OCI-LY1 (cell line): ENCODE measurements at regions not wholly inside any gene's neighbourhood (a gene's known extent, or its start where the extent isn't known, plus 50 kb on each side); places are given as distances from the start of the nearest gene placed in this dataset.

Experiments used
- H2AFZ ChIP-seq: fragments of 200-600 bp; sonication (generic), shearing (Covaris generic); 2 replicates; pipeline ENCODE4 v1.6.0; 2014; ENCODE audit warnings: antibody characterized with exemption, mild to moderate bottlenecking, low read length
- H3F3A ChIP-seq: fragments of 200-600 bp; sonication (generic), shearing (Covaris generic); 2 replicates; pipeline ENCODE4 v1.6.0; 2014; ENCODE audit warnings: mild to moderate bottlenecking, antibody characterized with exemption, low read length, moderate library complexity; ENCODE audit not compliant: insufficient read depth
- H3K27ac ChIP-seq: fragments of 200-600 bp; sonication (generic); 2 replicates; pipeline ENCODE4 v1.5.1; 2014; ENCODE audit warnings: low read length, mixed run types, mild to moderate bottlenecking, low read depth; ENCODE audit not compliant: poor library complexity, severe bottlenecking
- H3K27me3 ChIP-seq: fragments of 200-600 bp; sonication (generic); 2 replicates; pipeline ENCODE4 v1.6.0; 2014; ENCODE audit warnings: antibody characterized with exemption, mild to moderate bottlenecking, low read length, moderate library complexity; ENCODE audit not compliant: insufficient read depth
- H3K36me3 ChIP-seq: fragments of 200-600 bp; sonication (generic); 2 replicates; pipeline ENCODE4 v1.6.1; 2014; ENCODE audit warnings: mild to moderate bottlenecking, antibody characterized with exemption, low read length, moderate library complexity, mixed read lengths; ENCODE audit not compliant: insufficient read depth
- H3K4me1 ChIP-seq: fragments of 200-600 bp; sonication (generic); 2 replicates; pipeline ENCODE4 v1.5.1; 2014; ENCODE audit warnings: mild to moderate bottlenecking, low read length, moderate library complexity; ENCODE audit not compliant: insufficient read depth, severe bottlenecking
- H3K4me2 ChIP-seq: fragments of 200-600 bp; sonication (generic), shearing (Covaris generic); 2 replicates; pipeline ENCODE4 v1.6.1; 2014; ENCODE audit warnings: low read length
- H3K4me3 ChIP-seq: fragments of 200-600 bp; sonication (generic); 2 replicates; pipeline ENCODE4 v1.5.1; 2014; ENCODE audit warnings: low read length, low read depth, mild to moderate bottlenecking, mixed read lengths; ENCODE audit not compliant: poor library complexity, severe bottlenecking
- H3K79me2 ChIP-seq: fragments of 200-600 bp; shearing (Covaris generic); 2 replicates; pipeline ENCODE4 v1.6.1; 2016; ENCODE audit warnings: mixed run types, low read length, mixed read lengths; ENCODE audit not compliant: insufficient read depth
- H3K9ac ChIP-seq: fragments of 200-600 bp; sonication (generic), shearing (Covaris generic); 2 replicates; pipeline ENCODE4 v1.6.1; 2014; ENCODE audit warnings: mild to moderate bottlenecking, low read length, mixed read lengths
- H3K9me2 ChIP-seq: fragments of 200-600 bp; sonication (generic), shearing (Covaris generic); 2 replicates; pipeline ENCODE4 v1.6.1; 2014; ENCODE audit warnings: low read depth, mild to moderate bottlenecking, low read length, mixed read lengths
- H3K9me3 ChIP-seq: fragments of 200-600 bp; shearing (Covaris generic); 2 replicates; pipeline ENCODE4 v1.6.1; 2014; ENCODE audit warnings: low read length, mixed read lengths
- H4K20me1 ChIP-seq: fragments of 200-600 bp; sonication (generic), shearing (Covaris generic); 2 replicates; pipeline ENCODE4 v1.6.0; 2016; ENCODE audit warnings: mild to moderate bottlenecking, low read length; ENCODE audit not compliant: insufficient read depth
- EZH2 ChIP-seq: fragments of 200-600 bp; sonication (generic), shearing (Covaris generic); IDR thresholded peaks from 2 replicates; pipeline ENCODE4 v1.8.0; 2017; ENCODE audit warnings: borderline replicate concordance, mixed run types, mild to moderate bottlenecking, antibody characterized with exemption, low read length, moderate library complexity, mixed read lengths
- TF ChIP-seq, protein P1 (sequence below): fragments of 200-600 bp; sonication (generic), shearing (Covaris generic); IDR thresholded peaks from 2 replicates; pipeline ENCODE4 v1.5.1; 2017; ENCODE audit warnings: mild to moderate bottlenecking, antibody characterized with exemption, low read length, moderate library complexity, mixed read lengths

DNA sequence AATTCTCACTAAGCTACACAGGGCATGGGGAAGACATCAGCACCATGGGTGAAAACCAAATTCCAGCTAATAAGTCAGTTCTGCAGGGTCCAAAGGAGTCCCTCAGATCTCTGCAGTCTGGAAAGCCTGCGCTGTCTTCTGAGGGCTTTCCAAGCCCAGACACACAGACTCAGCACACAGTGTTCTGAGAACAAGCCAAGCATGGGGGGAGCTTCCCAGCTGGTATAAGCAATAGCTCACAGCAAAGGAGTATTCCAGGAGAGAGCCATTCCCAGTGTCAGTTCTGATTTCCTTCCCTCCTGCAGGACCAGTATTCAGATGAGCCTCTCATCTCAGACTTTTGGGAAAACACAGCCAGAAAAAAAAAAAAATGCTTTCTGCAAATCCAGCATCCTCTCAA is 370.8 kb downstream of the TNS1 start:
- H3K4me1 ChIP-seq, result no peaks in the 10 kb centered on the region
- no peaks in the 10 kb centered on the region for H3F3A ChIP-seq
- no peaks in the 10 kb centered on the region for H3K9me3 ChIP-seq
- no peak overlapping the region for H2AFZ ChIP-seq
- no peaks in the 10 kb centered on the region for H4K20me1 ChIP-seq
- no peaks in the 10 kb centered on the region for H3K79me2 ChIP-seq
- H3K27ac ChIP-seq, result no peak overlapping the region
- no peaks in the 10 kb centered on the region for H3K9me2 ChIP-seq
- TF ChIP-seq, protein P1, sequence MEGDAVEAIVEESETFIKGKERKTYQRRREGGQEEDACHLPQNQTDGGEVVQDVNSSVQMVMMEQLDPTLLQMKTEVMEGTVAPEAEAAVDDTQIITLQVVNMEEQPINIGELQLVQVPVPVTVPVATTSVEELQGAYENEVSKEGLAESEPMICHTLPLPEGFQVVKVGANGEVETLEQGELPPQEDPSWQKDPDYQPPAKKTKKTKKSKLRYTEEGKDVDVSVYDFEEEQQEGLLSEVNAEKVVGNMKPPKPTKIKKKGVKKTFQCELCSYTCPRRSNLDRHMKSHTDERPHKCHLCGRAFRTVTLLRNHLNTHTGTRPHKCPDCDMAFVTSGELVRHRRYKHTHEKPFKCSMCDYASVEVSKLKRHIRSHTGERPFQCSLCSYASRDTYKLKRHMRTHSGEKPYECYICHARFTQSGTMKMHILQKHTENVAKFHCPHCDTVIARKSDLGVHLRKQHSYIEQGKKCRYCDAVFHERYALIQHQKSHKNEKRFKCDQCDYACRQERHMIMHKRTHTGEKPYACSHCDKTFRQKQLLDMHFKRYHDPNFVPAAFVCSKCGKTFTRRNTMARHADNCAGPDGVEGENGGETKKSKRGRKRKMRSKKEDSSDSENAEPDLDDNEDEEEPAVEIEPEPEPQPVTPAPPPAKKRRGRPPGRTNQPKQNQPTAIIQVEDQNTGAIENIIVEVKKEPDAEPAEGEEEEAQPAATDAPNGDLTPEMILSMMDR, result no peak
- TF ChIP-seq EZH2, result no peak
- H3K27me3 ChIP-seq, result no peaks in the 10 kb centered on the region
- no peak overlapping the region for H3K9ac ChIP-seq
- no peak overlapping the region for H3K4me3 ChIP-seq
- no peak overlapping the region for H3K4me2 ChIP-seq
- H3K36me3 ChIP-seq, result no peaks in the 10 kb centered on the region

DNA sequence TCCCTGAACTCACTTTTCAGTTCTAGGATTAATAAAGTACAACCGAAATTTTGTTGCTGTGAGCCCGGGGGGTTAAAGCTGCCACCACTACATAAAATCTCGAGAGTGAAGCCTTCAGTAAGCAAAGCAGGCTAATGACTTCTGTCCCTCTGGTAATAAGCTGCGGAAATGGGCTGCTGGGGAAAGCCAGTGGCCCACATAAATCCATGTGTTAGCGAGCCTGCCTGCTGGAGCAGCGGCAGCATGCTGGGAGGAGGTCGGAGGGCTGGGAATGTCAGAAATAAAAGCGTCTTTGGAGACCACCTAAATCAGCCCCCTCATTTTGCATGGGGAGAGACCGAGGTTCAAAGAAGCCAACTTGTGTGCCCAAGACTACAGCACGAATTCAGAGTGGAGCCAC is 371.7 kb downstream of the TNS1 start:
- Histone ChIP-seq H3K79me2 (no peaks in the 10 kb centered on the region), H3K27me3 (no peaks in the 10 kb centered on the region), H3K9me3 (no peaks in the 10 kb centered on the region), H3K9me2 (no peaks in the 10 kb centered on the region), H4K20me1 (no peaks in the 10 kb centered on the region), H3F3A (no peaks in the 10 kb centered on the region), H3K4me3 (no peak overlapping the region), H3K9ac (no peak overlapping the region), H3K27ac (no peak overlapping the region), H3K4me1 (no peaks in the 10 kb centered on the region), H2AFZ (no peak overlapping the region), H3K4me2 (no peak overlapping the region), H3K36me3 (no peaks in the 10 kb centered on the region)
- TF ChIP-seq, protein P1, result no peak
- TF ChIP-seq EZH2, result no peak

DNA sequence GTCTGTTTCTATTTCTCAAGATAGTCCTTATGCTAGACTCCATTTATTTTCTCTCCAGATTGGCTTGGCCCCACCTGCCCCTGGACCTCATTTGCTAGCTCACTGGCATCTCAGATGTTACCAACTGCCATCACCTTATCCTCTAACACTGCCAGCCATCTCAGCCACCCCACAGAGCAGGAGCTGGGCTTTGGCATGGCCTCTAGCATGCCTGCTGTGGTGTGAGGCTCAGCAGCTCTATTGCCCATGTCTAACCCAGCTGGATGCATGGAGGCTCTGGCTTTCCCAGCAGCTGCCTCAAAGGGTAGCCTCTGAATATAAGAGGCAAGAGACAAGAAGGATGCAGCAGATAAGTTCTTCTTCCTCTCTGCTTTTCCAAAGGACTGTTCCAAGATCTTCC is 373.4 kb downstream of the TNS1 start:
- Histone ChIP-seq H4K20me1 (no peaks in the 10 kb centered on the region), H3K9ac (no peak overlapping the region), H2AFZ (no peak overlapping the region), H3K27ac (no peak overlapping the region), H3K27me3 (no peaks in the 10 kb centered on the region), H3K79me2 (no peaks in the 10 kb centered on the region), H3K36me3 (no peaks in the 10 kb centered on the region), H3K4me2 (no peak overlapping the region), H3K9me3 (no peaks in the 10 kb centered on the region), H3K4me1 (no peaks in the 10 kb centered on the region), H3F3A (no peaks in the 10 kb centered on the region), H3K9me2 (no peaks in the 10 kb centered on the region), H3K4me3 (no peak overlapping the region)
- no peak for TF ChIP-seq EZH2
- TF ChIP-seq, protein P1, result no peak
